Hematopoietic multipotent progenitor cell (in vitro differentiated cells): ENCODE measurements at regions not wholly inside any gene's neighbourhood (a gene's known extent, or its start where the extent isn't known, plus 50 kb on each side); places are given as distances from the start of the nearest gene placed in this dataset.

Experiments
- DNase-seq, 3 donors: peaks; one replicate each; pipeline ENCODE4 v3.0.0-alpha.2; 2011 to 2015; ENCODE audit warnings: low read depth in 2 of 3, low spot score in 2 of 3

DNA sequence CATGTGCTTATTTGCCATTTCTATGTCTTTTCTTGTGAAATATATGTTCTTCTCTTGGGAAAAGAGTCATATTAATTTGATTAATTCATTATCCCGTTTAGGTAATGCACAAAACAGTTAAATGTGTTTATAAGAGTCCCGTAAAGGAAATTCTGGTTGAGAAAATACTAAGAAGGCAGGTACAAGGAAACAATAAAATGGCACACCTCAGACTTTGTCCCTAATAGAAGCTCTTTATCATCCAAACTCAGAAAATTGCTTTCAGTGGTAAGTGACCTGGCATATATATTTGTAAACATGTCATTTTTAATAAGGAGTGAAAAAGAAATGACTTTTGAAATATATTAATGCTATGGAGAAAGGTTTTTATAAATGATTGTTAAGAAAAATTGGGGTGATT lies 540.5 kb upstream of the CITED2 start:
- DNase-seq = no peak

DNA sequence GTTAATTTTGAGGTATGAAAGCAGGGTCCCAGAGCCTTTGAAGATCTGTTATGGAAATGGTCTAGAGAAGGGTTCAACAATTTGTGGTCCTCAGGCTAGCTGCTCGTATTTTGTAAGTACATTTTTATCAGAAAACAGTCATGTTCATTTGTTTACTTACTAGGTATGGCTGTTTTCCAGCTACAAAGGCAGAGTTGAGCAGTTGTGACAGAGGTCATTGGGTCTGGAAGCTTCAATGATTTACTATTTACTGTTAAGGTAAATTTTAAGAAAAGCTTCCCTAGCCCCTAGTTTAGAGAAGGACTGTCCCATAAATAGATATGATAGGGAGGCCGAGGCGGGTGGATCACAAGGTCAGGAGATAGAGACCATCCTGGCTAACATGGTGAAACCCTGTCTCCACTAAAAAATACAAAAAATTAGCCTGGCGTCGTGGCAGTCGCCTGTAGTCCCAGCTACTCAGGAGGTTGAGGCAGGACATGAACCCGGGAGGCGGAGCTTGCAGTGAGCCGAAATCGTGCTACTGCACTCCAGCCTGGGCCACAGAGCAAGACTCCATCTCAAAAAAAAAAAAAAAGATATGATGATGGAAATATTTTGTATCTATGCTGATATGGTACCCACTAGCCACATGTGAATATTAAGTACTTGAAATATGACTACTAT lies 538.4 kb upstream of the CITED2 start:
- DNase-seq = no peak

- DNase-seq = no peak
Observed at GRCh38 chr6:139909992-139910391, 535.5 kb upstream of the CITED2 start.

DNA sequence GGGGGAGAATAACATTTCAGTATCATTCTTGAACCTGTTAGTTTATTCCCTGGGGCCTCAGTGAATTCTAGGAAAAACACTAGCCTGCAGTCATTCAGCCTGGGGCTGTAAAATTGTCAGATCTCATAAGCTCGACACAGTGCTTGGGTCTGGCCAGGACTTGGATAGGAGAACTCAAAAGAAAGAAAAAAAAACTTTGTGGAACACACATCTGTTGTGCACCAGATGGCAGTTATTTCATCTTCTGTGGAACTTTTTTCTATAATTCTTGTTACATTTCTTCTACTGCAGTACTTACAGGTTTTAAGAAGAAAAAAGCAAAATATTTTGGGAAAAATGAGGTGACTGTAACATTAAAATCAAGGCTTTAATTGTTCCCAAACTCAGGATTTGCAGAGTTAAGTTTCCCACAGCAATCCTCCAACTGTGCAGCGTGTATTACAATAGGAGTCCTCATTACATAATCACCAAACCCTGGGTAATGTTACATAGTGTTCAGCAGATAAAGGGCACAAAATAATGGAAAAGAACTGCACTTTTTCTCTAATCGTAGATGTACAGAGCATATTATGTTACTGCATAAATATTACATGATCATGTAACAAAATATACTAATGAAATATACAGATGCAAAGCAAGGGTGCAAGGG lies 531.1 kb upstream of the CITED2 start:
- DNase-seq = no peak

DNA sequence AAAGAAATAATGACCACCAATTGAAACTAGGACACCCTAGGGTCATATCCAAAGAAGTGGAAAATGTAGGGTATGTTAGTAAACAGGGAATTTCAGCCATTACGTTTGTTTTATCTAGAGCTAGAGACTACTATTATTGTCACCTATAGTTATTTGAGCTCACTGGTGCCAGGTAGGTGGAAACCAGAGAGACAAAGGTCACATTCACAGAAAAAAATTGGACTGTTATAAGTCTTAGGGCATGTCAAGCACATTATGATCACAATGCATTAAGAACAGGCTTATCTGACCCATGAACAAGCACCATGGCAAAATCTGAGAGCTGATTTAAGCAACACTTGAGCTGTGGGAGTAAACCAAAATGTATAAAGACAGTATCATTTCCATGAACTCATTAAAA lies 530.1 kb upstream of the CITED2 start:
- DNase-seq = no peak

DNA sequence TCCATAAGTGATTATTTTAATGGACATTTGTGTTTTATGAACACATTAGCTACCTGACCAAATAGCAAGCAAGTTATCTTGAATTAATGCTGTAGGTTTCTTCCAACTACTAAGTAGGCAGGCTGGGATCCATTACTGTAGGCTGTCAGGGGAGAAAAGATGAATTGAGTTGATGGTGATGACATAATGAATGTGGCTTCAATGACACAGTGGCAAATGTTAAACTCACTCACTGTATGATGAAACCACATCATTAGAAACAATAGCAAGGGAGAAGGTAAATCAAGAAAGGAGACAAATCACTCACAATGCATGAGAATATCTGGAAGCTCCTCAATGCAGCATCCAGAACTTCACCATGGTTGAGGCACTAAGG lies 529.7 kb upstream of the CITED2 start:
- no peak for DNase-seq

DNA sequence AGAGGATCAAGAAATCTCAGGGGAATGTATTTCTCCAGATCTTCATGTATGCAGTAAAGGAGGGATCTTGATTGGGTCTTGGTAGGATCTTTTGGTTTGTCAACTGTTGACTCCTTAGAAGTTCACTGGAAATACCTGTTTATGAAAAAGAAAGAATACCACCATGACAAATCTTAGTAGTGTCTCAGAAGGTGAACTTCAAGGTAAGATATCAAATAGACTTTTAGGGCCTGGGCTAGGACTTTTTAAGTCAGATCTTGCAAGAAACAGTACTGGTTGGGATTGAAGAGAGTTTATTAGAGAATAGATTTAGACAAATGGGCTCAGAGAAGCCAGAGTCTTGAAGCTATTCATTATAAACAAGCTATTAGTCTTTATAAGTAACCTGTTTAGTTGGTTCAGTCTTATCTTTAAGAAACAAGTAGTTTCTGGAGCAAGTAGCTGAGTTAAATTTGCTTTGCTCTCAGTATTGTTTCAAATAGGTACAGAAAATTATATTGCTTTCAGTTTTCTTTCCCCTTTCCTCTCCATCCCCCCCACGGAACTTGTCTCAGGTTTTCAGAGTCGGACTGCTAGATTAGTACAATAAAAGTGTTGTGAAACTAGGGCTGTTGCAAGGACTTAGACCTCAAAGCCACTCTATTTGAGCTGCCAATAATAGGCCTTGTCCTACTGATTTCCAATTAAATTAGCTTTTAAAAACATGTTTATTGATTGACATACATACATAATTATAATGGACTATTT lies 529.1 kb upstream of the CITED2 start:
- DNase-seq = no peak

DNA sequence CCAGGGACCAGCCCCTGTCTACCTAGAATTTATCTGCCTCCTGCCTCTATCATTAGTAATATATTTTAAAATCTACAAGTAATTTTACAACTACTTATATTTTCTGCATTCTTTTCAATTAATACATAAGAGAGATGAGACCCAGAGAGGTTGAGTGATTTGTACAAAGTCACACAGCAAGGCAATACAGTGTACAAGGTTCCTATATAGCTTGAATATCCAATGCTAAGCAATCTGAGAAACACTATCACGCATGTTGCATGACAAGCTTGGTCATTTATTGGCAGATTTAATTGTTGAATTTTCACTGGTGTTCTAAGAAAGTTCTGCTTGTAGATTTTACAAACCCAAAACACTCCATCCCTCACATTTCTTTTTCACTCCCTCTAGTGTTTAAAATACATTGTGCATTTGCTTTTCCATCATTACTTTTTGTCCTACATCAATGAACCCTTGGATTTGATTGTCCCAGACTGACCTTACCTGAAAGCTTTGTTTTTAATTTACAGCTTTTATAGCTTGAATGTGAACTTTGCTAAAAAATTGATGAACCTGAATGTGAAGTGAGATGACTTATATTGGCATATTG lies 520.9 kb upstream of the CITED2 start:
- no peak for DNase-seq

- no peak for DNase-seq
Observed at GRCh38 chr6:139894271-139894670, 519.8 kb upstream of the CITED2 start.

DNA sequence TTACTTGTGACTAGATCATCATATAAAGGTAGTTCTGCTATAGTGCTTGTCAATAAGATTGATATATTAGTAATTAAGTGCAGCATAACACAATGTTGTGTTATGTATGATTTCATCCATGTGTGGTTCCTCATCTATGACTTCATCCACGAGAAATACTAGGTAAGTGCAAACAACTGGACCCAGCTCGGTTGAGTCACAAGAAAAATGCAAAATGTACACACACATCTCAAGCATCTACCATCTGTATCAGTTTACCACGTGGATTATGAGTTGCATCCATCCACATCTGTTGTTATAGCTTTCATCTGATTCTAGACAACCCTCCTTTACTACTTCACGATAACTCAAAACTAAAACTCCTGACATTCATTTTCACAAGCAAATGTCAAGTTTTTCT lies 517.0 kb upstream of the CITED2 start:
- no peak for DNase-seq

DNA sequence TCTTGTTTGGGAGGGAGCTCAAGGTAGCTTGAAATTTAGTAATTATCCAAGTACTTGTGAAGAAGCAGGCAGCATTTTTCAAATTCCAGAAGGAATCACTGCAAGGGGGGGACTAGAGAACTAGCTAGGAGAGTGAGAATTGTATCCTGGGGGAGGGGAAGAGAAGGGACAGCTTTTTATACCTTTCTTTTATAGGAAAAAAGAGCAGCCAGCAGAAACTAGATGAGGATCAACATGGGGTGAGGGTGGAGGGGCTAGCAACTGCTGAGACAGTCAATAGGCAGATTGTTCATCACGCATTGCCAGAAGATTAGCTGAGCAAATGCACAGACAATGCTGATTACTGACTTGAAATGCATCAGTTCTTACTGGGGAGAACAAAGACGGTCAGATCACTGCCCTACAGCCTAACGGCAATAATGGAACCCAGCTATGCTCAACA lies 514.3 kb upstream of the CITED2 start:
- no peak for DNase-seq

DNA sequence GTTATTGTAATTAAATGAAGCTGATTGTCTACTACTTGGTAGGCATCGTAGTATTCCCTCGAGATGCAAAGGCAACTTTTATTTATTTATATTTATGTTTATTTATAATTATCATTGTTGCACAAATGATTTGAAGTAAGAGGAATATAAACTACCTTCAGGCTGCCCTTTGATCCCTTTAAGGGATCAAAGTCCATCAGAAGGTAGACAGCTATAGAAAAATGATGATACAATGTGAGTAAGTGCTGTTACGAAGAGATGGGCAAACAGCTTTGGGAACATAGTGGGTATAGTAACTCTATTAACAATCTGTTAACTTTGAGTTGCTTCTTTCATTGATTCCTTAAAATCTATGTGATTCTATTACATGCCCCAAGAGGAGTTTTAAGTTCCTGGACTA lies 512.8 kb upstream of the CITED2 start:
- DNase-seq = no peak

- no peak for DNase-seq
Observed at GRCh38 chr6:139886396-139886795, 511.9 kb upstream of the CITED2 start.

- DNase-seq = no peak
Observed at GRCh38 chr6:139885909-139886308, 511.5 kb upstream of the CITED2 start.

DNA sequence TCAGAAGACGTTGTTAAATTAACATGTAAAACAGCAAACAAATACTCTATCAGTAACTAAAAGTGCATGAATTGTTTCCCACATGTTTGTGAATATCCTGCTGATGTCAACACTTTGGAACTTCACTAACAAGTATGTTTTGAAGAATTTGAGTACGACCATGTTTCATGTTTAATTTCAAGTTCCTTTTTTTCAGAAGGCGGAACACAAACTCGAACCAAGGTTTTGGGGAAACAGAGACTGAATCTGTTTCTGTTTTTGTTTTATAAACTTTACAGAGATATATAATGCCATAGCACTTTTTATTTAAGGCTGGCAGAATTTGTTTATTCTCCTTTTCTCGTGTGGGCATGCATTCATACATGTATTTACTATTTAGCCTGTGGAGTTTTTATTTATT lies 509.3 kb upstream of the CITED2 start:
- DNase-seq = no peak

GRCh38 chr6:139882977-139883728 lies 508.7 kb upstream of the CITED2 start:
- no peak for DNase-seq

- DNase-seq = peak in 1 of 3 donors; percentile 33
Observed at GRCh38 chr6:139882234-139882633, 507.8 kb upstream of the CITED2 start.

DNA sequence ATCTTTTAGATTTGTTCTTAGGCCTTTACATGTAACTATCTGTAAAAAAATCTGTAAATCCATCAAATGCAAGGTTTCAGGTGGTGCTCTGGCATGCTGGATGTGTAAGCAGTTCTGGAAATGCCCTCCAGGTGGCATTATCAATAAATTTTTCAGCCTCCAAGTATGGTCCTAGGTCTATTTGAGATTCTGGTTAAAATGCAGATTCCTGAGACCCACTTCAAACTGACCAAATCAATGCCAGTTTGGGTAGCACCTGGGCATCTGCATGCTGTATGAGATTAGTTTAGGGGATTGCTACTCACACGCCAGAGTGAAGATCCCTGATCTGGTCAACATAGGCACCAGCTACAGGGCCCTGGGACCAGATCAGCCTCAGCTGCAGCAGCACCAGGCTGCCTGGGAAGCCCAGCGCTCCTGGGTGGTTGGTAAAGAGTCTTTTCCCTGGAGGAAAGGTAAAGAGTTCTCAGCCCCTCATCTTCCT lies 507.3 kb upstream of the CITED2 start:
- DNase-seq = peak in 2 of 3 donors; percentile 22 to 39

- DNase-seq = no peak
Observed at GRCh38 chr6:139881236-139881635, 506.8 kb upstream of the CITED2 start.

- no peak for DNase-seq
Observed at GRCh38 chr6:139879823-139880356, 505.4 kb upstream of the CITED2 start.
